T1000 (cell line): ENCODE measurements at regions not wholly inside any gene's neighbourhood (a gene's known extent, or its start where the extent isn't known, plus 50 kb on each side); places are given as distances from the start of the nearest gene placed in this dataset.
"Not testable (repeated sequence)": the region's sequence is repeated elsewhere in the genome, so short reads cannot be mapped to it uniquely, and the experiment has no call there.

ENCODE experiments used
- DNase-seq: peaks from one replicate; lab custom pipeline; 2025; ENCODE audit warnings: mixed read lengths; lab: John Stamatoyannopoulos, UW

DNA sequence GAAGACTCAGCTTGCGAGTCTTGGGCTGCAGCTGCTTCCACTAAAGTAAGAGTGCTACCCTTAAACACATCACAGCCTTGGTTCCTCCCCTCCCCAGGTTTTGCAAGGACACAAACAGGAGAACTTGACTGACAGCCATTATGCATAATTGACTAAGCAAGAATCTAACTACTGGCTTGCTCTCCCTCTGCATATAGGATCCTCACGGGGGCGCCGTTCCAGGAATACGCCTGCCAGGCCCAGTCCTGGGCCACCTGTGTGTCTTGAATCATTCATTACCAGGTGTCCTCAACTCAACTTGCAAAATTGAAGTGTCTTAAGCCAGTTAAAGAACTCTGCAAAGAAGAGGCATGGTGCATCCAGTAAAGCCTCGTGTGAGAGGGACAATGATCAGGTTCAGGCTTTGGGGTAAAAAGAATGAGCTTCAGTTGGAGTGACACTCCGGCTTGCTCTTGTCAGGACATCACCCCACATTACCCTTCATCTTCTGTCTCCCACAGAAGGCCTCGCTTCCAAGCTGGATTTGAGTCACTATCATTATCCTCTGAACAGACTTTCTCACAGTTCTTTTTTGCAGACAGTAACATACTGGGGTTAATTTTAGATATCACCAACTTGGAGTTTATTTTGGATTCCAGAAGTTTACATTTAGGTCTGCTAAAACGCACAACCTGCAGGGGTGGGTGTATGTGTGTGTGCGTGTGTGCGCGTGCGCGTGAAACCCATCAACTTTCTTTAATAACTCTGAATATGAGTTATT is 273.5 kb upstream of the HS3ST1 start:
- DNase-seq: no peak

DNA sequence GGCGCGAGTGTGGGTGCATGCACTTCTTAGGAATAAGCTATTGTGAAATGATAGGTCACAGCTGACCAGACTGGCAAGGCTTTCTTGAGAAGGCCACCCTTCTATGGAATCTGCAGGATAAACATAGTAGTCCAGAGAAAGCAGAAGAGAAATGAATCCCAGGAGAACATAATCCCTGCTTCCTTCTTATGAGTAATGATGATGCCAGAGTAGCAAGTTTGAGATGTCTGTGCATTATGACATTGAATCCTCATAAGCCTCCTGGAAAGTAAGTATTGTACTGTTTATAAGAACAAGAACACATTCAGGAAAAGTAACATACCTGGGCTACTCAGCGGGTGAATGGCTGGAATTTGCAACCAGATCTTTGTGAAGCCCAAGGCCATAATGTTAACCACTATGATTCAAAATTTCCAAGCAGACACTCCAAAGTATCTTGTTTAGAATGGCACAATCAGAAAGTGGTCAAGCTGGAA is 272.1 kb upstream of the HS3ST1 start:
- peak; percentile 45 for DNase-seq

DNA sequence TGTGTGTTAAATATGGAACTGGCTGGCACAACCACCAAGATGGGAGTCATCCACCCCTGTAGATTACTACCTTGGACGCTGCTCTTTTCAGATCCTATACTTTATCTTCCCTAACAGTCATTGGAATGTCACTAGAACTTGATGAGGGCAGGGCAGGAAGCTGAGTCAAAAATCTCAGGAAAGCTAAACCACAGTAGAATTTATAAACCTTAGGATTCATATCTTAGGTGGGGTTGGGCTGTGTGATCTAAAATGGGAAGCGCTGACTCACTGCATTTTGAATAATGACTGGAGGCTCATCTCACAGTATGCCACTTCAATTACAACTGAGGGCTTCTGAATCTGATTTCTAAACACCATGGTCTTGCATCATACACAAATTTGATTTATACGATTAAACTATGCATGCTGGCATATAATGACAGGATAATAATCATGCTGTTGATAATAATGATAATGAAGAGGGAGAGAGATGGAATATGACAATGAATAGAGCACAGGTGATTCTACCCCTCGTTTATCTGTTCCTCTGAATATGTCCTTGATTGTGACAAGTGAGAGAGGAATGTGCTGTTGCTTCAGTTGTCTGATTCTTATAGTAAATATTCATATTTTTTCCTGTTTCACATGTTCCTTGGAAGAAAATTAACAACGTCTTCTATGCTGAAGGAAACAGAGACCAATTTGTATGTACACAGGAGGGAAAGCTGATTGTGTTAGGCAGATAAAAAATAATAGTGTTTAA is 270.3 kb upstream of the HS3ST1 start:
- DNase-seq: peak; percentile 33

DNA sequence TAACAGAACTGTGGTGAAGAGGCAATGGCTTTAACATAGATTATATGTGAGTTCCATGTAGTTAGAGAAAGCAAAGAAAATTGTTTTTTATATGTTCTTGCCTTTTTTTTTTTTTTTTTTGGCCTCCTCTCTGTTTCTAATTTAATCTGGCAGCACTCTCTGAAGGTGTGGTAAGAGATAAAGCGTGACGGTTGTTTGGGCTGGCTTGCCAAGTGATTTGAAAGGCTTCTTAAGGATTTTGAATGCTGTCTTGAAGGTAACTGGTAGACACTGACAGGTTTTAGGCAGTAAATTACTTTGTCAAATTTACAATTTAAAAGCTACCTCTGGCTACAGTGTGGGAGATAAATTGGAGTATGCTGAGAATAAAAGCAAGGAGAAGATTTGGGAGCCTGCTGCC is 269.3 kb upstream of the HS3ST1 start:
- DNase-seq: no peak

DNA sequence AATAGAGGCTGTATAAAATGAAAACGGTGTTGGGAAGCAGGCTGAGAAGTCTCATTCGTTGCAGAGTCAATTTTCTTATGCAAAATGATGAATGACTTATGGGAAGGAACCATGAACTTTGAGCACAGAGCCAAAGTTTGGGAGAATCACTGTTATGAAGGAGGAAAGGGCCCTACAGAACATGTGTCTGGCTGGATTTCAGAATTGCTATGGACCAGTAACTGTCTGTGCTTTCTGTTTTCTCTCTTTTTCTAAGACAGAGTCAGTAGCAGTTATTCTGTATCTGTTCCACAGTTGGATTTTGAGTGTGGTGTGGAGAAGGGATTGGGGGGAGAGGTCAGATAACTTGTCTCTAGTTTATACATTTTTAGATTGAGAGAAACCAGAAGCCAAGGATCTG is 265.0 kb upstream of the HS3ST1 start:
- DNase-seq: no peak

DNA sequence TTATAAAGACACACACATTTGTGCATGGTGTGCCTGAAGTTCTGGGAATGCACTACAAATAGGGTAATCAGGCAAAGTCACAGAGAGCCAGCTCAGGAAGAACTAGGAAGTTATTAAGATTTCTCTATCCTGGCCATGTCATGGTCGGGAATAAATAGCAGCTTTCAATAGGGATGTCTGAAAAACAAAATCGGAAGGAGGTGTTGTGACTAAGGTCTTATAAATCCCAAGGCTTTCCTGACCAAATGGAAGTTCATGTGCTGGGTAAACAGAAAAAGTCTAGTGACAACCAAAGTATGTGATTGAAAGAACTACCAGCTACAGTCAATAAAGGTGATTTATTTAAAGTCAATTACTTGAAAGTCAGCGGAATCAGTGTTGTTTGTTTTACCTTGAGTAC is 262.5 kb upstream of the HS3ST1 start:
- no peak for DNase-seq

DNA sequence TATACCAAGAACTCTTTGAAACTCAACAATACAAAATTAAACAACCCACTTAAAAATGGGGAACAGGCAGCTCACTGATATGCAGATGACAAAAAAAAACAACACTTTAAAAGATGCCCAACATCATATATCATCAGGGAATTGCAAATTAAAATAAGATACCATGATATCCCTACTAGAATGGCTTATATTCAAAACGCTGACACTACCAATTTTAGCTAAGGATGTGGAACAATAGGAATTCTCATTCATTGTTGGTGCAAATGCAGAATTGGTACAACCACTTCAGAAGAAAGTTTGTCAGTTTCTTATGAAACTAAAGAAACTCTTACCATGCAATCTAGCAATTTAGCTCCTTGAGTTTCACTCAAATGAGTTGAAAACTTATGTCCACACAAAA is 259.0 kb upstream of the HS3ST1 start:
- DNase-seq: no peak

DNA sequence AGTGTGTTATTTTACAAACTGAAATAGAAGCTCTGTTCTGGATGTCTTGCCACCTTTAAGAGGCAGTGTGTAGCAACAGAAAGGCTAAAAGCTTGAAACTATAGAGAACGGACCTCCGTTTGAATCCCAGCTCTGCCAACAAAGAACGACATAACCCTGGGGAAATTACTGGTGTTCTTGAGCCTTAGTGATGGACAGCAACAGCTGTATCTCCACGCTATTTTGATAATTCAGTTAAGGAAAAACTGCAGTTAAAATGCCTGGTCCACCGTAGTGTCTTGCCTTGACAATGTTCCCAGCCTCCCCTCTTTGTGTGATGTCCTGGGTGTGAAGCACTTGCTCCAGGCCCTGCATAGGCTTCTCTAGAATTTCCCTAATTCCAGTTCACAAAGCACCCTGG is 256.8 kb upstream of the HS3ST1 start:
- no peak for DNase-seq

DNA sequence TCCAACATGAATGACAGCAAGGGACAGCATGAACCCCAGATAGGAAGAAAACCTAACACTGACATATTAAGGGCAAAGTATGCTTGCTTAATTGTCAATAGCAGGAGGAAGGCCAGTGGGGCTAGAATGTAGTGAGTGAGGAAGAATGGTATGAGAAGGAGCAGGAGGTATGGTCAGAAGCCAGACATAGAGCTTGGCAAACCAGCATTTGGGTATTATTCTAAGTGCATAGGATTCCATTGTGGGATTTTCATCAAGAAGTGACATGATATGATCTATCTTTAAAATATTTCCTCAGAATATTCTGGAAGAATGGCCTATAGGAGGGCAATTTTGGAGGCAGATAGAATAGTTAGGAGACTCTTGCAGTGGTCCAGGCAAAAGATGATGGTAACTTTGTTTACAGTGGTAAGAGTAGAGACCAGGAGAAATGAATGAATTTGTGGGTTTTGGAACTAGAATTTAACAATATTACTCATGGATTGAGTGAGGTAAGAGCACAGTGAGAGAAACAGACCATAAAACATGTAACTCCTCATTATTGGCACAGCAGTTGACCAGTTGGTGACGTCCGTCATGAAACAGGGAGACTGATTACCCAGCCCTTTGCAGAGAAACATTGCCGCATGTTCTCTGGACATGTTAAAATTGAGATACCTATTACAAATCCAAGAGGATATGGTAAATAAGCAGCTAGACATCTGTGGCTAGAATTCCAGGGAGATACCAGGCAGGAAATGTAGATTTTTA is 246.5 kb upstream of the HS3ST1 start:
- DNase-seq: no peak

DNA sequence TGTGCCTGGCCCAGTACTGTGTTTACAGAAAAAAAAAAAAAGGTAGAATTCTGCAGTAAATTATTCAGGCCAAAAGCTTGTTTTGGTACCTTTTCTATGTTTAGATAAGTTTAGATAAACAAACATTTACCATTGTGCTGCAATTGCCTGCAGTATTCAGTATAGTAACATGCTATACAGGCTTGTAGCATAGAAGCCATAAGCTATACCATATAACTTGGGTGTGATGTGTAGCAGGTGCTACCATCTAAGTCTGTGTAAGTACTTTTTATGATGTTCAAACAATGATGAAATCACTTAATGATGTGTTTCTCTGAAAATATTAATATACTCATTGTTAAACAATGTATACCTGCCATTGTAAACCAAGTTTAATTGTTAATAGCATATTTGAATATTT is 241.6 kb upstream of the HS3ST1 start:
- DNase-seq: no peak

DNA sequence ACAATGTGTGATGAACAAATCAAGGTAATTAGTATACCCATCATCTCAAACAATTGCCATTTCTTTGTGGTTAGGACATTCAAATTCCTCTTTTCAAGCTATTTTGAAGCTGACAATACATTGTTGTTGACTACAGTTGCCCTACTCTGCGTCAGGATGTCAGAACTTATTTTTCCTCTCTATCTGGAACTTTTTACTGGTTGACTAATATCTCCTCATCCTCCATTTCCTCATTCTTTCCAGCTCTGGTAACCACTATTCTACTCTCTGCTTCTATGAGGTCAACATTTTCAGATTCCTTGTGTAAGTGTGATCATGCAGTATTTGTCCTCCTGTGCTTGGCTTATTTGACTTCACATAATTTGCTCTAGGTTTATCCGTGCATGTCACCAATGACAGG is 240.5 kb upstream of the HS3ST1 start:
- no peak for DNase-seq

DNA sequence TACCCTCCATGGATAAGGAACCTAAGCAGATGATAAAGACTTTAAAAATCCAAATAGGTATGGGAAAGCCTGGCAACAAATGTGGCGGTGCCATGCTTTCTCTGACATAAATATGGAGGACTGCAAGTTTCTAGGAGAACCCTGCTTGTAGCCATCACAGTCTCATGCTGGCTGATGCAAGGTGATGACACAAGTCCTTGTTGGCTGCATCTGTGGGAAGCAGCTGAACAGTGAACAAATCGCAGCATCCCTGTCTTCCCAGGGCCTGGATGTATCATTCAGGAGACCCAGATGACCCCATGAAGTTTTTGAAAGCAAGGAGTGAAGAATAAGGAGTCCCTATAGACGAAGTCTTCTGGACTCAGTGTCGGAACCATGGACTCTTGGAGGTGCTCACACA is 234.4 kb upstream of the HS3ST1 start:
- DNase-seq: no peak

DNA sequence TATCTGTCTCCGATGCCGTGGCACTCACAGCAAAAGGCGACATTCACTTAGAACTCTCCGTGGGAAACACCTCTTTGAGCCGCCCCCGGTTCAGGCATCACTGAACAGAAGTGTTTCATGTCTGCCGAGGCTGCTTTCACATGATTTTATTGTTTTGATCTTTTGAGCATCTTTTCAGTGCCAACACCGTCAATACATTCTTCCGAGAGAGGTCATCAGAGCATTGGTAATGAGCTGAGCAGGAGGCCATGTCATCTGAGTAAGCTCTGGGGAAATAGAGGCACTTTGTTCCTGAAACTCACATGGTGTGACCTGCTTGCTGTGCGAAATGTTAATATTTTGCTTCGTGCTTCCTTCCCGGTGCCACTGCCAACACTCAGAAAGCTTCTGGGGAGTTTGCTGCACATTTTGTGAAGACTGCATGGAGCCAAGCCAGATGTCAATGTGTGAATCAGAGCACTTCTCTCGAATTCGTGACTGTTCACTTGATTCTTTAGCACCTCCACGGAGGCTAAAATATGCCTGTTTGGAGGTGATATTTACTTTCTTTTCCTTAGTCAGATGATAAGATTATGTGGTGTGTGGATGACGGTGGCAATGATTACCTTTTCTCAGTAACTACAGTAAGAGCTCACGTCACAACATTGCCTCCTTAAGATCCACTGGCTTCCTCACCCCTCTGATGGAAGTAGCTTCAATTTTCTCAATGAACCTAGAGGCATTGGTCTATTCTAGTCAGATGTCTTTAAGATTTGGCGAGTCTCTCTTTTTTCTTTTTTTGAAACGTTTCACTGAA is 222.3 kb upstream of the HS3ST1 start:
- no peak for DNase-seq

DNA sequence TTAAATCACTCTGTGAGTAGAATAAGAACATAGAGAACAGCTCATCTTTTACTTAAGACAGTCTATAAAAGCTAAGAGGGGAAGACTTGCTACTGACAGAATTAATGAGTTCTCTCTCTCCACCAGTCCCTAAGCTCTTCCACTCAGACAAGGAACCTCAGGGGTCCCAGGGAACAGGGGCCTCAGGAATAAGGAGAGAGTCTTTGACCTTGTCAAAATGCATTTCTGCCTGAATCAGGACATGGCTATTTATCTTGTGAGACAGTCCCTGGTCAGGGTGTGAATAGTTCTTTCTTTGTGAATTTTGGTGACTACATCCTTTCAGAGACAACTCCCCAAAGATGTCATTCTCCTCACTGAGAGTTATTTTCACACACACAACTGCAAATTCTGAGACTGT is 218.7 kb upstream of the HS3ST1 start:
- no peak for DNase-seq

DNA sequence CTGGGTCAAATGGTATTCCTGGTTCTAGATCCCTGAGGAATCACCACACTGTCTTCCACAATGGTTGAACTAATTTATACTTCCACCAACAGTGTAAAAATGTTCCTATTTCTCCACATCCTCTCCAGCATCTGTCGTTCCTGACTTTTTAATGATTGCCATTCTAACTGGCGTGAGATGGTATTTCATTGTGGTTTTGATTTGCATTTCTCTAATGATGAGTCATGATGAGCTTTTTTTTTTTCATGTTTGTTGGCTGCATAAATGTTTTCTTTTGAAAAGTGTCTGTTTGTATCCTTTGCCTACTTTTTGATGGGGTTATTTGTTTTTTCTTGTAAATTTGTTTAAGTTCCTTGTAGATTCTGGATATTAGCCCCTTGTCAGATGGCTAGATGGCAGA is 214.4 kb upstream of the HS3ST1 start:
- DNase-seq: not testable (repeated sequence)

DNA sequence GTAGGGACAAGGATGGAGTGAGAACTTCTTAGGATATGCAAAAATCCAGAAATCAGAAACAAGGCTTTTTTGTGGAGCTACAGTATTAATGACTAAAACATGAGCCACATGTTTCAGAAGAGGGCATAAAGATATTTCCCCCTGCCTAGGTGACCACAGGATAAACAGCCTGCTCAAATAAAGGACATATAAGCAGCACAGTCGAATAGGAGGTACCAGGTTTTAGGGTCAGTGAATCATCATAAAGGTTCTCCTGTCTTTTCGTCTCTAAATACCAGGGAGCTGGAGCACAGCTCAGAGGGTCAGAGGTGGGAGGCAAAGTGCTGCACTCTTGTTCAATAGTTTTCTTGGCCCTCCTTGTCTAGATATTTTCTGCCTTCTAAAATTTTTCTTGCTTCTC is 211.9 kb upstream of the HS3ST1 start:
- DNase-seq: no peak

DNA sequence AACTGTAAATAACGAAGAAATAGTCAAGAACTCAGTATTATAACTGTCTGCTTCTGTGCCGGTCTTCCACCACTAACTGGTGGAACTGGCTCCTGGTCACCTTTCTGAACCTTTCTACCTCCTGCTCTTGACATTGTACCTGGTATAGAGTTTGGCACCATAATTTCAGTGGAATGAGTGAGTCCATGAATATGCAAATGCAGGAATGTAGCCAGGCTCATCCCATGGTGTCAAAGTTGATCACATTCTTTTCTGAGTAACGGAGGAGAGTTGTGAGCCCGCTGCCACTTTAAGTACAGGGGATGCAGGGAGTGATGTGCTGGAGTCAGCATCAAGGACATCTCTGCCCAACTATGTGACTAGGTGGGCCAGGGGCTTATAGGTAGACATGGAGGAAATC is 207.9 kb upstream of the HS3ST1 start:
- no peak for DNase-seq

DNA sequence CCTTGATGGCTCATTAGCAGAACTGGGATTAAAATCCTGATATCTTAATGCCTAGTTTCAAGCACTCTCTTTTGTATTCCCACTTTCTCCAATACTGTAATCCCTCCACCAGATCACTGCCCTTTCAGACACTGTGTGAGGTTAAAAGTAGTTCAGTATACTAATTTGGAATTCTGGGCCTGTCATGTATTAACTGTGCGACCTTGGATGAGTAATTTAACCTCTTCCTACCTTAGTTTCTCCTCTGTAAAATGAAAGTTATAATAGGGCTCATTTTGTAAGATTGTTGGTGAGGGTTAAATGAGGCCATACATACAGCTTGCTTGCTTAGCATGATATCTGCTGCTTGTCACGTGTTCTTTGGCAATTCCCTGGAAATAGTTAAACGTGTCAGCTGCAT is 207.3 kb upstream of the HS3ST1 start:
- no peak for DNase-seq

DNA sequence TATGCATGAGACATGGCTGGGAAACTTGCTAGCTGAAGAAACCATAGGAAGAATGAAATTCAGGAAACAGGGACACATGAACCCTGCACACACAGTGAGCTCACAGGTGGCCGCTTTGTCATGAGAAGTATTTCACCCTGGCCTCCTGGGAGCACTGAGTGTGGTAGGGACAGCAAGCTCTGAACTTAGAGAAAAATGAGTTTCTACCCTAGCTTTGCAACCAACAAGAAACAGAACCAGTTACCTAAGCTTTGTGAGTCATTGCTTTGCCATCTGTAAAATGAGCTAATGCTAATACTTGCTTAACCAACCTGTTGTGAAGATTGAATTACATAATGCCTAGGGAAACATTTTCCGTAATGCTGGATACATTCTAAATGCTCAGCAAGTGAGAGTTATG is 206.6 kb upstream of the HS3ST1 start:
- peak; percentile 27 for DNase-seq

DNA sequence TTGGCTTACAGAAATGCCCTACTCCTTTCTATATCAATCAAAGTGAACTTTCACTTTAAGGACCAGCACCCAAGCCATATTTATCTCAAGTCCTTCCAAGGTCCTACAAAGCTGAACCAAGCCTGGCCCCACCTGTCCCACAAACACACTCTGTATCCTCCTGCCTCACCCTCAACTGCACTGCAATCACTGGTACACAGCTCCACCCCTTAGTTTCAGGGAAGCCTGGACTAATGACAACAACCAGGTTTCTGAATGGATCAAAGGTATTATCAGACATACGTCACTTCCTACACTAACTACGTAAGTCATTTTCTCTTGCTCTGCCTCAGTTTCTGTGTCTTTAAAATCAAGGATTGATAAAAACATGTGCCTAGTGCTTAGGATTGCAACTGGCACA is 205.6 kb upstream of the HS3ST1 start:
- DNase-seq: no peak

DNA sequence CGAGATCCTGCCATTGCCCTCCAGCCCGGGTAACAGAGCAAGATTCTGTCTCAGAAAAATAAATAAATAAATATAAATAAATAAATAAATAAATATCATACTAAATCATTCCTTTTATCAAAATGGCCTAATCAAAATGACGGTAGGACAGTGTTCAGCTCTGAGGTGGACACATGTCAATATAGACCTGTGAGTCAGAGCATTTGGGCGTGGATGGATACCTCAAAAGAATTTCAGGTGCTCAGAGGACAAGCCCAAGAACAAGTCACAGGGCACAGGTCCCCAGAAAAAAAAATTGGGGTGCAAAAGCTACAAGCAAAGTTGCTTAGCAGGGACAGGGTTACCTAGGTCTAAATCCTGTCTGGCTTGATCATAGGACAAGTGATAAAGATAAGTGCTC is 204.7 kb upstream of the HS3ST1 start:
- no peak for DNase-seq

DNA sequence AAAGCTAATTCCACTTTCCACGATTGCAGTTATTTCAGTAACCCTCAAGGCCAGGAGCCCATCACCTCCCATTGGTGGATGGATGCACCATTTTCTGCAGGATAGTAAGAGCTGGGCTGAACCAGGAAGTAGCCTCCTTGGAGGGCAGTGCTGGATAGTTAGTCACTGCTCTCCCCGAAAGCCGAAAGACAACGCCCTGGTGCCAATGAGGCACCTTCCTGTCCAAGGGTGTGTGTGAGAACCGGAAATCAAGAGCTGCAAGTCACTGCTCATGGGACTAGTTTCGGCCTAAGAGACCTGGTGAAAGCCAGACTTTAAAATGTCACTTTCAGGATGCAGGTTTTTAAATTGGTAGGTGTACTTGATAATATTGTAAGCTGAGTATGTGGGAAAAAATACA is 203.8 kb upstream of the HS3ST1 start:
- no peak for DNase-seq
